Osteocyte (in vitro differentiated cells): ENCODE measurements at regions not wholly inside any gene's neighbourhood (a gene's known extent, or its start where the extent isn't known, plus 50 kb on each side); places are given as distances from the start of the nearest gene placed in this dataset.
"Not testable (repeated sequence)": the region's sequence is repeated elsewhere in the genome, so short reads cannot be mapped to it uniquely, and the experiment has no call there.

Source experiments
- DNase-seq: peaks from one replicate; pipeline ENCODE4 v3.0.0; 2021; ENCODE audit warnings: mixed read lengths; ENCODE audit not compliant: unreplicated experiment; ENCODE audit errors: extremely low spot score
- H3K27ac Mint-ChIP-seq: one replicate; pipeline ENCODE4 v1.8.0; 2021; ENCODE audit warnings: mild to moderate bottlenecking, mixed read lengths; ENCODE audit not compliant: unreplicated experiment
- H3K27me3 Mint-ChIP-seq: one replicate; pipeline ENCODE4 v1.8.0; 2021; ENCODE audit warnings: mixed read lengths; ENCODE audit not compliant: unreplicated experiment
- H3K36me3 Mint-ChIP-seq: one replicate; pipeline ENCODE4 v1.8.0; 2021; ENCODE audit warnings: mixed read lengths; ENCODE audit not compliant: unreplicated experiment
- H3K4me1 Mint-ChIP-seq: one replicate; pipeline ENCODE4 v1.8.0; 2021; ENCODE audit warnings: mixed read lengths; ENCODE audit not compliant: unreplicated experiment
- H3K4me3 Mint-ChIP-seq: one replicate; pipeline ENCODE4 v1.8.0; 2021; ENCODE audit warnings: mild to moderate bottlenecking, moderate library complexity, mixed read lengths; ENCODE audit not compliant: unreplicated experiment
- H3K9me3 Mint-ChIP-seq: one replicate; pipeline ENCODE4 v1.8.0; 2021; ENCODE audit warnings: mixed read lengths; ENCODE audit not compliant: unreplicated experiment
- TF ChIP-seq, protein P1 (sequence below): fragments of 200-600 bp; sonication (generic); IDR thresholded peaks from 2 replicates; pipeline ENCODE4 v1.5.0; 2021; ENCODE audit warnings: antibody characterized with exemption, mild to moderate bottlenecking, moderate library complexity

- Mint-ChIP-seq H3K4me1 (no peaks in the 10 kb centered on the region), H3K9me3 (no peaks in the 10 kb centered on the region), H3K27me3 (peaks cover 4% of the 10 kb centered on the region), H3K27ac (no peak overlapping the region), H3K4me3 (no peak overlapping the region), H3K36me3 (no peaks in the 10 kb centered on the region)
- DNase-seq = no peak
- TF ChIP-seq, protein P1, sequence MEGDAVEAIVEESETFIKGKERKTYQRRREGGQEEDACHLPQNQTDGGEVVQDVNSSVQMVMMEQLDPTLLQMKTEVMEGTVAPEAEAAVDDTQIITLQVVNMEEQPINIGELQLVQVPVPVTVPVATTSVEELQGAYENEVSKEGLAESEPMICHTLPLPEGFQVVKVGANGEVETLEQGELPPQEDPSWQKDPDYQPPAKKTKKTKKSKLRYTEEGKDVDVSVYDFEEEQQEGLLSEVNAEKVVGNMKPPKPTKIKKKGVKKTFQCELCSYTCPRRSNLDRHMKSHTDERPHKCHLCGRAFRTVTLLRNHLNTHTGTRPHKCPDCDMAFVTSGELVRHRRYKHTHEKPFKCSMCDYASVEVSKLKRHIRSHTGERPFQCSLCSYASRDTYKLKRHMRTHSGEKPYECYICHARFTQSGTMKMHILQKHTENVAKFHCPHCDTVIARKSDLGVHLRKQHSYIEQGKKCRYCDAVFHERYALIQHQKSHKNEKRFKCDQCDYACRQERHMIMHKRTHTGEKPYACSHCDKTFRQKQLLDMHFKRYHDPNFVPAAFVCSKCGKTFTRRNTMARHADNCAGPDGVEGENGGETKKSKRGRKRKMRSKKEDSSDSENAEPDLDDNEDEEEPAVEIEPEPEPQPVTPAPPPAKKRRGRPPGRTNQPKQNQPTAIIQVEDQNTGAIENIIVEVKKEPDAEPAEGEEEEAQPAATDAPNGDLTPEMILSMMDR = no peak
Measured at GRCh38 chr5:110968246-110969005, 103.1 kb upstream of the TSLP start.

DNA sequence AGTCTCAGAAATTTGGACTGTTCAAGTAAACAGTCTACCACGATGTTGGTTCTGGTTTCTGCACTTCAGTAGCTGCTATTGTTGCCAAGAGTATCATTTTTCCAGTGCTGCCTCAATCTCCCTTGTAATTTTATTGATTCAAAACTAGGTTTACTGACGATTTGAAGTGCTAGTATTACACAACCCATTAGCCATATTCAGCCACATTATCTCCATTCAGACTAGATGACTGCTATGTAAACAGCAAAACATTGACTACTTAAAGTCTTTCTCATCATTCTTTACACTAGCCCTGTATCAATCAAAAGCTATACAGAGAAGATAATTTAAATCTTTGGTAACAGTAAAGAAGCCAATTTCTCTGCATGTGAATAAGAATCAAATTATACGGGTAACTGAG lies 102.0 kb upstream of the TSLP start:
- Mint-ChIP-seq H3K4me1 (no peaks in the 10 kb centered on the region), H3K36me3 (no peaks in the 10 kb centered on the region), H3K9me3 (no peaks in the 10 kb centered on the region), H3K27me3 (peaks cover 4% of the 10 kb centered on the region), H3K4me3 (no peak overlapping the region), H3K27ac (no peak overlapping the region)
- TF ChIP-seq, protein P1 = no peak
- no peak for DNase-seq

DNA sequence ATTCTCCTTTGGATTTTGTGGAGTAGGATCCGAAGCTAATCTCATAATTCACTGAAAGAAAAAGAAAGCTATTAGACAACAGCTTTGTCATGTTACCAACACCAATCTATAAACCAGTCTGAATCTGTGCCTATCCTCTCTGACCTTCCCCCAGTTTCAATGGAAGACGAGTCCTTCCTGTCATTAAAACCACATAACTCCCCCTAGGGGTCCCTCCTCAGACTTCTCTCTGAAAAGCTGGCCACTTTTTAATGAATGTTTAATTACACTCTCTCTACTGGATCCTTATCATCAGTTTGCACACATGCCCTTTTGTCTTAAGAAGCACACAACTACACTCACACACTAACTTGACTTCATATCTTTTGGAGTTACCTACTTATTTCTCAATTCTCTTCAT lies 98.0 kb upstream of the TSLP start:
- H3K36me3 Mint-ChIP-seq = no peaks in the 10 kb centered on the region
- TF ChIP-seq, protein P1 = no peak
- no peaks in the 10 kb centered on the region for H3K4me1 Mint-ChIP-seq
- H3K27me3 Mint-ChIP-seq = peaks cover 9% of the 10 kb centered on the region
- H3K9me3 Mint-ChIP-seq = no peaks in the 10 kb centered on the region
- DNase-seq = no peak
- H3K4me3 Mint-ChIP-seq = no peak overlapping the region
- H3K27ac Mint-ChIP-seq = no peak overlapping the region

- Mint-ChIP-seq H3K9me3 (no peaks in the 10 kb centered on the region), H3K4me3 (no peak overlapping the region), H3K4me1 (no peaks in the 10 kb centered on the region), H3K27me3 (peaks cover 5% of the 10 kb centered on the region), H3K36me3 (no peaks in the 10 kb centered on the region), H3K27ac (no peak overlapping the region)
- no peak for DNase-seq
- TF ChIP-seq, protein P1 = no peak
Measured at GRCh38 chr5:110977915-110978314, 93.6 kb upstream of the TSLP start.

- not testable (repeated sequence) for H3K36me3 Mint-ChIP-seq, H3K4me3 Mint-ChIP-seq, H3K4me1 Mint-ChIP-seq, H3K9me3 Mint-ChIP-seq, H3K27me3 Mint-ChIP-seq, DNase-seq, H3K27ac Mint-ChIP-seq
Measured at GRCh38 chr5:110985882-110986281, 85.6 kb upstream of the TSLP start.

GRCh38 chr5:110987573-110987972 lies 83.9 kb upstream of the TSLP start:
- not testable (repeated sequence) for H3K9me3 Mint-ChIP-seq, H3K4me3 Mint-ChIP-seq, H3K27me3 Mint-ChIP-seq, DNase-seq, H3K36me3 Mint-ChIP-seq, H3K27ac Mint-ChIP-seq, H3K4me1 Mint-ChIP-seq
